ENCODE measurements at regions not wholly inside any gene's neighbourhood (a gene's known extent, or its start where the extent isn't known, plus 50 kb on each side); places are given as distances from the start of the nearest gene placed in this dataset.

- Histone ChIP-seq H4K5ac (ENCODE audit: insufficient read length, low read depth, low read length) (no peak overlapping the region), H2AFZ (ENCODE audit: low read length) (no peak overlapping the region), H3K4me3 (ENCODE audit: extremely low read depth in 1 of 4, insufficient read depth in 2 of 4, low read depth in 3 of 4, low read length in 4 of 4) (no peak overlapping the region), H3K14ac (ENCODE audit: insufficient read length) (no peak overlapping the region), H3K79me1 (ENCODE audit: low read depth, low read length) (no peaks in the 10 kb centered on the region), H3K27ac (ENCODE audit: low read depth, low read length) (no peak overlapping the region), H3K23ac (ENCODE audit: insufficient read length) (no peak overlapping the region), H4K91ac (replicated peaks; ENCODE audit: insufficient read length, low read length) (no peak overlapping the region), H2BK5ac (ENCODE audit: low read depth, low read length) (no peak overlapping the region), H3K4ac (replicated peaks; ENCODE audit: insufficient read length, low read depth, low read length) (no peak overlapping the region), H3K4me1 (replicated peaks in 1 of 4; ENCODE audit: control insufficient read depth in 3 of 4, insufficient read depth in 4 of 4, low read length in 3 of 4) (no peaks in the 10 kb centered on the region), H2BK120ac (replicated peaks; ENCODE audit: low read depth, low read length) (no peak overlapping the region), H3K79me2 (ENCODE audit: control insufficient read depth in 1 of 2, insufficient read depth in 2 of 2, low read length in 2 of 2) (no peaks in the 10 kb centered on the region), H2BK12ac (ENCODE audit: low read depth, low read length) (no peak overlapping the region), H3K27me3 (replicated peaks in 1 of 4; ENCODE audit: control insufficient read depth in 3 of 4, extremely low read depth in 1 of 4, insufficient read depth in 3 of 4, low read length in 3 of 4) (no peaks in the 10 kb centered on the region), H4K20me1 (replicated peaks in 1 of 2; ENCODE audit: control insufficient read depth in 1 of 2, insufficient read depth in 2 of 2, low read length in 2 of 2) (no peaks in the 10 kb centered on the region), H2BK15ac (ENCODE audit: low read length) (no peak overlapping the region), H3K23me2 (ENCODE audit: low read depth, low read length) (no peaks in the 10 kb centered on the region), H2AK5ac (ENCODE audit: low read depth, low read length) (no peak overlapping the region), H4K8ac (ENCODE audit: extremely low read depth, insufficient read depth, low read length) (no peak overlapping the region), H2BK20ac (ENCODE audit: low read length) (no peak overlapping the region), H3K4me2 (ENCODE audit: insufficient read depth in 1 of 2, low read depth in 2 of 2, low read length in 2 of 2) (no peak overlapping the region), H3K36me3 (ENCODE audit: control insufficient read depth in 2 of 4, insufficient read depth in 4 of 4, low read length in 3 of 4) (no peaks in the 10 kb centered on the region), H3K9ac (replicated peaks in 1 of 4; ENCODE audit: extremely low read depth in 1 of 4, low read depth in 3 of 4, low read length in 3 of 4) (no peak overlapping the region), H3K9me3 (ENCODE audit: insufficient read depth in 2 of 2, low read depth in 1 of 2, low read length in 1 of 2) (no peaks in the 10 kb centered on the region), H3K56ac (replicated peaks; ENCODE audit: insufficient read length, low read depth, low read length) (no peak overlapping the region), H3K18ac (ENCODE audit: extremely low read depth, low read length) (no peak overlapping the region)
- POLR2A ChIA-PET (ENCODE audit: partially characterized antibody): no interaction called here
- CTCF ChIA-PET (ENCODE audit: partially characterized antibody): interaction anchor here (1.1 kb wide), 1 partner anchor 165 kb away, joined by 3 read pairs; no protein-coding TSS in a partner anchor
- 100% methylated on average over 1 of the region's 1 CpG; no CpG with 5 or more reads in 1 of the 2 experiments for WGBS, 2 experiments (ENCODE audit: extremely low coverage in 1 of 2, insufficient coverage in 1 of 2, insufficient read length in 1 of 2, insufficient replicate concordance in 2 of 2, low coverage in 1 of 2, low lambda C conversion rate in 2 of 2, missing lambda C conversion rate in 1 of 2)
- FAIRE-seq (no peak), DNase-seq (ENCODE audit: low read depth in 1 of 2, low spot score in 2 of 2) (no peak)
- TF ChIP-seq GABPA (IDR thresholded peaks at IDR 0.05; ENCODE audit: borderline replicate concordance, insufficient read depth, low read length) (no peak), HDAC6 (IDR thresholded peaks at IDR 0.05; ENCODE audit: low read depth, low read length) (no peak), TAF7 (optimal IDR thresholded peaks at IDR 0.05; ENCODE audit: borderline replicate concordance, low read depth, low read length) (no peak), RAD21 (IDR thresholded peaks at IDR 0.05 in 1 of 2, conservative IDR thresholded peaks at IDR 0.05 in 1 of 2; ENCODE audit: low read depth in 2 of 2, low read length in 2 of 2) (no peak), SP2 (IDR thresholded peaks at IDR 0.05; ENCODE audit: low read length) (no peak), JUN (IDR thresholded peaks at IDR 0.05; ENCODE audit: low read depth, low read length) (no peak), RBBP5 (IDR thresholded peaks at IDR 0.05; ENCODE audit: borderline replicate concordance, low read depth, low read length) (no peak), SIX5 (IDR thresholded peaks at IDR 0.05; ENCODE audit: low read depth, low read length) (no peak), NANOG (IDR thresholded peaks at IDR 0.05; ENCODE audit: insufficient read depth, low read depth, low read length, poor library complexity, severe bottlenecking) (no peak), KDM4A (IDR thresholded peaks at IDR 0.05; ENCODE audit: low read depth, low read length, severe bottlenecking) (no peak), RFX5 (IDR thresholded peaks at IDR 0.05; ENCODE audit: borderline replicate concordance, low read depth, low read length) (no peak), ASH2L (IDR thresholded peaks at IDR 0.05; ENCODE audit: low read length) (no peak), CBX8 (IDR thresholded peaks at IDR 0.05; ENCODE audit: borderline replicate concordance, low read depth, low read length) (no peak), BCL11A (IDR thresholded peaks at IDR 0.05; ENCODE audit: low read depth in 2 of 2, low read length in 2 of 2) (no peak), SAP30 (IDR thresholded peaks at IDR 0.05; ENCODE audit: insufficient read depth, insufficient replicate concordance, low read length) (no peak)
These were observed 411.7 kb upstream of the ZNF462 start for GRCh38 chr9:106451223-106451622.

All from H1 (cell line).